Parathyroid adenoma (tissue), 2 donors: ENCODE measurements at regions not wholly inside any gene's neighbourhood (a gene's known extent, or its start where the extent isn't known, plus 50 kb on each side); places are given as distances from the start of the nearest gene placed in this dataset.

Source experiments
- H2AFZ ChIP-seq: fragments of 300-600 bp; sonication (generic); one replicate; pipeline ENCODE4 v1.7.0; 2017; ENCODE audit warnings: antibody characterized with exemption, mild to moderate bottlenecking
- H3K27ac ChIP-seq: fragments of 300-600 bp; sonication (generic); one replicate; pipeline ENCODE4 v1.7.0; 2017
- H3K27me3 ChIP-seq: fragments of 300-600 bp; sonication (generic); one replicate; pipeline ENCODE4 v1.7.0; 2017; ENCODE audit warnings: low read length; ENCODE audit not compliant: control insufficient read depth, insufficient read depth
- H3K36me3 ChIP-seq: fragments of 300-600 bp; sonication (generic); one replicate; pipeline ENCODE4 v1.7.0; 2017; ENCODE audit warnings: low read length; ENCODE audit not compliant: control insufficient read depth, insufficient read depth
- H3K4me1 ChIP-seq: fragments of 300-600 bp; sonication (generic); one replicate; pipeline ENCODE4 v1.7.0; 2017; ENCODE audit warnings: control low read depth
- H3K4me2 ChIP-seq: fragments of 300-600 bp; sonication (generic); one replicate; pipeline ENCODE4 v1.7.0; 2017; ENCODE audit warnings: low read length
- H3K4me3 ChIP-seq: fragments of 300-600 bp; sonication (generic); one replicate; pipeline ENCODE4 v1.7.0; 2017; ENCODE audit warnings: low read depth, low read length
- H3K79me2 ChIP-seq: fragments of 300-600 bp; sonication (generic); one replicate; pipeline ENCODE4 v1.7.0; 2017; ENCODE audit warnings: control low read depth
- H3K9ac ChIP-seq: fragments of 300-600 bp; sonication (generic); one replicate; pipeline ENCODE4 v1.7.0; 2017; ENCODE audit warnings: mild to moderate bottlenecking
- H3K9me3 ChIP-seq: fragments of 300-600 bp; sonication (generic); one replicate; pipeline ENCODE4 v1.7.0; 2017; ENCODE audit warnings: low read length; ENCODE audit not compliant: control insufficient read depth
- CTCF ChIP-seq: fragments of 300-600 bp; sonication (generic); IDR thresholded peaks from one replicate; pipeline ENCODE4 v1.7.0; 2017; ENCODE audit warnings: antibody characterized with exemption, mild to moderate bottlenecking
- donor health status: primary hyperparathyroidism.

- no peaks in the 10 kb centered on the region for H3K36me3 ChIP-seq
- no peak for TF ChIP-seq CTCF
- no peaks in the 10 kb centered on the region for H3K79me2 ChIP-seq
- H3K4me1 ChIP-seq: no peaks in the 10 kb centered on the region
- H3K27me3 ChIP-seq: no peaks in the 10 kb centered on the region
- no peak overlapping the region for H3K27ac ChIP-seq
- H3K9ac ChIP-seq: no peak overlapping the region
- H2AFZ ChIP-seq: no peak overlapping the region
- H3K9me3 ChIP-seq: no peaks in the 10 kb centered on the region
- H3K4me3 ChIP-seq: no peak overlapping the region
- no peak overlapping the region for H3K4me2 ChIP-seq
These were observed 220.9 kb upstream of the SOX21 start for GRCh38 chr13:94933230-94933751.

GRCh38 chr13:94928127-94928775 lies 215.9 kb upstream of the SOX21 start:
- H2AFZ ChIP-seq: no peak overlapping the region
- no peak overlapping the region for H3K4me2 ChIP-seq
- no peaks in the 10 kb centered on the region for H3K36me3 ChIP-seq
- no peaks in the 10 kb centered on the region for H3K9me3 ChIP-seq
- no peaks in the 10 kb centered on the region for H3K27me3 ChIP-seq
- H3K9ac ChIP-seq: no peak overlapping the region
- H3K27ac ChIP-seq: no peak overlapping the region
- TF ChIP-seq CTCF: no peak
- no peaks in the 10 kb centered on the region for H3K79me2 ChIP-seq
- H3K4me1 ChIP-seq: no peaks in the 10 kb centered on the region
- H3K4me3 ChIP-seq: no peak overlapping the region

- TF ChIP-seq CTCF: no peak
- H3K9ac ChIP-seq: no peak overlapping the region
- H3K27ac ChIP-seq: no peak overlapping the region
These were observed 212.9 kb upstream of the SOX21 start for GRCh38 chr13:94925263-94925662.

GRCh38 chr13:94921181-94921580 lies 208.8 kb upstream of the SOX21 start:
- no peak overlapping the region for H3K27ac ChIP-seq
- H3K9me3 ChIP-seq: no peaks in the 10 kb centered on the region
- TF ChIP-seq CTCF: no peak
- H2AFZ ChIP-seq: no peak overlapping the region
- no peaks in the 10 kb centered on the region for H3K27me3 ChIP-seq
- H3K79me2 ChIP-seq: no peaks in the 10 kb centered on the region
- H3K4me1 ChIP-seq: no peaks in the 10 kb centered on the region
- no peaks in the 10 kb centered on the region for H3K36me3 ChIP-seq
- no peak overlapping the region for H3K4me2 ChIP-seq
- no peak overlapping the region for H3K4me3 ChIP-seq
- H3K9ac ChIP-seq: no peak overlapping the region

More at GRCh38 chr13:94925263-94925662, 212.9 kb upstream of the SOX21 start:
- no peak overlapping the region for H2AFZ ChIP-seq
- no peak overlapping the region for H3K4me3 ChIP-seq
- no peaks in the 10 kb centered on the region for H3K79me2 ChIP-seq
- H3K4me2 ChIP-seq: no peak overlapping the region
- H3K27me3 ChIP-seq: no peaks in the 10 kb centered on the region
- no peaks in the 10 kb centered on the region for H3K4me1 ChIP-seq
- no peaks in the 10 kb centered on the region for H3K9me3 ChIP-seq
- H3K36me3 ChIP-seq: no peaks in the 10 kb centered on the region

GRCh38 chr13:94920578-94920977 lies 208.2 kb upstream of the SOX21 start:
- H3K4me3 ChIP-seq: no peak overlapping the region
- H2AFZ ChIP-seq: no peak overlapping the region
- no peaks in the 10 kb centered on the region for H3K79me2 ChIP-seq
- no peak overlapping the region for H3K4me2 ChIP-seq
- H3K27me3 ChIP-seq: no peaks in the 10 kb centered on the region
- H3K9me3 ChIP-seq: no peaks in the 10 kb centered on the region
- H3K36me3 ChIP-seq: no peaks in the 10 kb centered on the region
- no peak overlapping the region for H3K9ac ChIP-seq
- no peak for TF ChIP-seq CTCF
- H3K4me1 ChIP-seq: no peaks in the 10 kb centered on the region
- H3K27ac ChIP-seq: no peak overlapping the region
